HG02884 (cell line): ENCODE measurements at regions not wholly inside any gene's neighbourhood (a gene's known extent, or its start where the extent isn't known, plus 50 kb on each side); places are given as distances from the start of the nearest gene placed in this dataset.
A peak's percentile ranks its signal among the peaks of the same experiment; 100 is the strongest.
"Not testable (repeated sequence)": the region's sequence is repeated elsewhere in the genome, so short reads cannot be mapped to it uniquely, and the experiment has no call there.

Experiments used
- ATAC-seq: cut with Tn5 transposase; IDR thresholded peaks from one replicate; pipeline ENCODE4 v1.9.1; 2021; ENCODE audit warnings: mild to moderate bottlenecking, moderate library complexity; ENCODE audit not compliant: unreplicated experiment

- no peak for ATAC-seq
Observed at GRCh38 chr21:17738176-17738953, 80.8 kb downstream of the C21orf91 start.

- ATAC-seq: no peak
Observed at GRCh38 chr21:17736072-17736471, 83.1 kb downstream of the C21orf91 start.

- no peak for ATAC-seq
Observed at GRCh38 chr21:17733209-17733608, 85.9 kb downstream of the C21orf91 start.

GRCh38 chr21:17732306-17732705, 86.8 kb downstream of the C21orf91 start:
- no peak for ATAC-seq

GRCh38 chr21:17731554-17731953, 87.6 kb downstream of the C21orf91 start:
- no peak for ATAC-seq

GRCh38 chr21:17730782-17731181, 88.4 kb downstream of the C21orf91 start:
- no peak for ATAC-seq

GRCh38 chr21:17729455-17729854, 89.7 kb downstream of the C21orf91 start:
- ATAC-seq: no peak

- ATAC-seq: no peak
Observed at GRCh38 chr21:17727361-17727760, 91.8 kb downstream of the C21orf91 start.

GRCh38 chr21:17726047-17726829, 92.9 kb downstream of the C21orf91 start:
- ATAC-seq: no peak

- no peak for ATAC-seq
Observed at GRCh38 chr21:17725339-17725738, 93.8 kb downstream of the C21orf91 start.

- ATAC-seq: no peak
Observed at GRCh38 chr21:17712887-17713286, 100.2 kb upstream of the BTG3 start.

- no peak for ATAC-seq
Observed at GRCh38 chr21:17711896-17712295, 99.2 kb upstream of the BTG3 start.

GRCh38 chr21:17709266-17709611, 96.5 kb upstream of the BTG3 start:
- peak; percentile 99 for ATAC-seq

GRCh38 chr21:17708522-17709265, 96.0 kb upstream of the BTG3 start:
- peak; percentile 37 for ATAC-seq

GRCh38 chr21:17699524-17700189, 87.0 kb upstream of the BTG3 start:
- peak; percentile 72 for ATAC-seq

- ATAC-seq: no peak
Observed at GRCh38 chr21:17697473-17697872, 84.8 kb upstream of the BTG3 start.

- ATAC-seq: not testable (repeated sequence)
Observed at GRCh38 chr21:17694416-17694815, 81.7 kb upstream of the BTG3 start.

GRCh38 chr21:17693801-17694200, 81.1 kb upstream of the BTG3 start:
- ATAC-seq: no peak

- ATAC-seq: no peak
Observed at GRCh38 chr21:17690078-17690494, 77.4 kb upstream of the BTG3 start.

- no peak for ATAC-seq
Observed at GRCh38 chr21:17688912-17689874, 76.5 kb upstream of the BTG3 start.
